GM12865 (cell line): ENCODE measurements at regions not wholly inside any gene's neighbourhood (a gene's known extent, or its start where the extent isn't known, plus 50 kb on each side); places are given as distances from the start of the nearest gene placed in this dataset.

Experiments
- DNase-seq: peaks from one replicate; pipeline ENCODE4 v3.0.0; 2010; ENCODE audit warnings: low read depth
- H3K4me3 ChIP-seq: 2 replicates; pipeline ENCODE4 v1.5.1; 2011; ENCODE audit warnings: mild to moderate bottlenecking, low read depth, low read length, control low read depth
- TF ChIP-seq, protein P1 (sequence below): IDR thresholded peaks from 2 replicates; pipeline ENCODE4 v1.5.1; 2011; ENCODE audit warnings: low read length, control low read depth, low read depth, inconsistent platforms; ENCODE audit not compliant: insufficient read depth; ENCODE audit errors: missing control alignments

GRCh38 chr11:80958987-80959386, 1518.2 kb upstream of the TENM4 start:
- TF ChIP-seq, protein P1, sequence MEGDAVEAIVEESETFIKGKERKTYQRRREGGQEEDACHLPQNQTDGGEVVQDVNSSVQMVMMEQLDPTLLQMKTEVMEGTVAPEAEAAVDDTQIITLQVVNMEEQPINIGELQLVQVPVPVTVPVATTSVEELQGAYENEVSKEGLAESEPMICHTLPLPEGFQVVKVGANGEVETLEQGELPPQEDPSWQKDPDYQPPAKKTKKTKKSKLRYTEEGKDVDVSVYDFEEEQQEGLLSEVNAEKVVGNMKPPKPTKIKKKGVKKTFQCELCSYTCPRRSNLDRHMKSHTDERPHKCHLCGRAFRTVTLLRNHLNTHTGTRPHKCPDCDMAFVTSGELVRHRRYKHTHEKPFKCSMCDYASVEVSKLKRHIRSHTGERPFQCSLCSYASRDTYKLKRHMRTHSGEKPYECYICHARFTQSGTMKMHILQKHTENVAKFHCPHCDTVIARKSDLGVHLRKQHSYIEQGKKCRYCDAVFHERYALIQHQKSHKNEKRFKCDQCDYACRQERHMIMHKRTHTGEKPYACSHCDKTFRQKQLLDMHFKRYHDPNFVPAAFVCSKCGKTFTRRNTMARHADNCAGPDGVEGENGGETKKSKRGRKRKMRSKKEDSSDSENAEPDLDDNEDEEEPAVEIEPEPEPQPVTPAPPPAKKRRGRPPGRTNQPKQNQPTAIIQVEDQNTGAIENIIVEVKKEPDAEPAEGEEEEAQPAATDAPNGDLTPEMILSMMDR = no peak
- no peak overlapping the region for H3K4me3 ChIP-seq
- DNase-seq = no peak

GRCh38 chr11:80958361-80958760, 1517.5 kb upstream of the TENM4 start:
- DNase-seq = no peak

GRCh38 chr11:80955588-80955987, 1514.8 kb upstream of the TENM4 start:
- TF ChIP-seq, protein P1 = no peak

More at GRCh38 chr11:80958361-80958760, 1517.5 kb upstream of the TENM4 start:
- H3K4me3 ChIP-seq = no peak overlapping the region
- TF ChIP-seq, protein P1 = no peak

DNA sequence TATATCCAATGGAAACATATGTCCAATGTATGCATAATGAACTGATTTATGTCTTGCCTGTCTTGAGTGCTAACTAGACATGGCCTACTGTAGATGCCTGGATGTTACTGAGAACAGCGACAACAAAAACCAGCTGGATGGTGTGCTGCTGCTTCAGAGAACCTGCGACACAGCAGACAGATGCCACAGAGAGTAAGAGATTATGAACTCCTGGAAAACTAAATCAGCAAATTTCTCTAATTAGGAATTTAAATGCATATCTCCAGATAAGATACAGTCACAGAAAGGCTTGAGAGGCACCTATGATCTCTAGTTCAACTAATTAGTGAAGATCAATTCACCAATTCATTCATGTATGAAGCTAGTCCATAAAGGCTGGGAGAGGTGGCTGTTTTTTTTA, 1508.0 kb upstream of the TENM4 start:
- DNase-seq = no peak
- no peak overlapping the region for H3K4me3 ChIP-seq
- TF ChIP-seq, protein P1 = no peak

More at GRCh38 chr11:80955588-80955987, 1514.8 kb upstream of the TENM4 start:
- no peak overlapping the region for H3K4me3 ChIP-seq
- no peak for DNase-seq

DNA sequence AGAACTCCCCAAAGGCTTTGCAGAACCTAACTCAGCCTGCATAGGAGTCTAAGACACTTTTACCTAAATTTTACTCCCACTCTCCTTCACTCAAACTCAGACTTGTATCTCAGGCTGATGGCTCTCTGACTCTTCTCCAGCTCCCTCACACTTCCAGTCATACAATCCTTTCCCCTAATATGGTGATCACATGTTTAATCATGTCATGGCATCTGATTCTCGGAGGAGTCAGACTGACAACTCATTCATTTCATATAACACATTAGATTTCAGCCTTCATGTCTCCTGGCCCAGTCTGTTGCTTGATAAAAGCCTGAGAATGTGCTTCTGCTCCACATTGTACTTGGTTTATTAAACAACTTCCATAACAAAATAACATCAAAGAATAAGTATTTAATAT, 1503.9 kb upstream of the TENM4 start:
- no peak overlapping the region for H3K4me3 ChIP-seq
- no peak for DNase-seq
- TF ChIP-seq, protein P1 = no peak

GRCh38 chr11:80943226-80943625, 1502.4 kb upstream of the TENM4 start:
- no peak for DNase-seq
- H3K4me3 ChIP-seq = no peak overlapping the region
- TF ChIP-seq, protein P1 = no peak

- DNase-seq = no peak
- no peak overlapping the region for H3K4me3 ChIP-seq
- TF ChIP-seq, protein P1 = no peak
Measured at GRCh38 chr11:80937842-80938241, 1497.0 kb upstream of the TENM4 start.
